ENCODE measurements at regions not wholly inside any gene's neighbourhood (a gene's known extent, or its start where the extent isn't known, plus 50 kb on each side); places are given as distances from the start of the nearest gene placed in this dataset.
"Not testable (repeated sequence)": the region's sequence is repeated elsewhere in the genome, so short reads cannot be mapped to it uniquely, and the experiment has no call there.

GRCh38 chr4:149077181-149077580 lies 635.0 kb upstream of the NR3C2 start:
- Mint-ChIP-seq H3K4me3 (no peak overlapping the region), H3K36me3 (ENCODE audit: low read depth) (no peaks in the 10 kb centered on the region), H3K9me3 (no peaks in the 10 kb centered on the region), H3K4me1 (ENCODE audit: low read depth) (no peaks in the 10 kb centered on the region), H3K27me3 (ENCODE audit: low read depth) (no peaks in the 10 kb centered on the region), H3K27ac (no peak overlapping the region)
- DNase-seq (ENCODE audit: low spot score) = no peak

- Mint-ChIP-seq H3K9me3 (no peaks in the 10 kb centered on the region), H3K4me3 (no peak overlapping the region), H3K27me3 (ENCODE audit: low read depth) (no peaks in the 10 kb centered on the region), H3K27ac (no peak overlapping the region), H3K36me3 (ENCODE audit: low read depth) (no peaks in the 10 kb centered on the region), H3K4me1 (ENCODE audit: low read depth) (no peaks in the 10 kb centered on the region)
- DNase-seq (ENCODE audit: low spot score) = no peak
Observed at GRCh38 chr4:149076401-149076800, 634.2 kb upstream of the NR3C2 start.

GRCh38 chr4:149072384-149072783 lies 630.2 kb upstream of the NR3C2 start:
- Mint-ChIP-seq H3K9me3 (no peaks in the 10 kb centered on the region), H3K27ac (no peak overlapping the region), H3K4me1 (ENCODE audit: low read depth) (no peaks in the 10 kb centered on the region), H3K4me3 (no peak overlapping the region), H3K36me3 (ENCODE audit: low read depth) (no peaks in the 10 kb centered on the region), H3K27me3 (ENCODE audit: low read depth) (no peaks in the 10 kb centered on the region)
- no peak for DNase-seq (ENCODE audit: low spot score)

DNA sequence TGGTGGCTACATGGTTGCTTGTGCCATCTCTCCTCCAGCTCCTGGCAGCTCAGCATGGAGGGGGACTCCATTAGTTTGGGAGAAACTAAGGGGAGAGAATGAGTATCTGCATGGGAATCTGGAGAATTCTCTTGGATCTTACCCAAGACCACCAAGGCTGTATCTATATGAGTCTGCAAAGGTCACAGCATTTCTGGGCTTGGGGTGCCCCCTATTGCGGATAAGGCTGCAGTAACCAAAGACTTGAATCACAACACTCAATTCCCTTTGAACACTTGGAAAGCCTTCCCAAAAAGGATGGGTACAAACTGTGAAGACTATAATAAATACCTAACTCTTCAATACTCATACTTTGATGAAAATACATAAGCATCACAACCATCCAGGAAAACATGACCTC lies 623.5 kb upstream of the NR3C2 start:
- DNase-seq (ENCODE audit: low spot score) = no peak
- no peaks in the 10 kb centered on the region for H3K36me3 Mint-ChIP-seq (ENCODE audit: low read depth)
- no peak overlapping the region for H3K4me3 Mint-ChIP-seq
- H3K4me1 Mint-ChIP-seq (ENCODE audit: low read depth) = no peaks in the 10 kb centered on the region
- no peaks in the 10 kb centered on the region for H3K9me3 Mint-ChIP-seq
- no peaks in the 10 kb centered on the region for H3K27me3 Mint-ChIP-seq (ENCODE audit: low read depth)
- H3K27ac Mint-ChIP-seq = no peak overlapping the region

DNA sequence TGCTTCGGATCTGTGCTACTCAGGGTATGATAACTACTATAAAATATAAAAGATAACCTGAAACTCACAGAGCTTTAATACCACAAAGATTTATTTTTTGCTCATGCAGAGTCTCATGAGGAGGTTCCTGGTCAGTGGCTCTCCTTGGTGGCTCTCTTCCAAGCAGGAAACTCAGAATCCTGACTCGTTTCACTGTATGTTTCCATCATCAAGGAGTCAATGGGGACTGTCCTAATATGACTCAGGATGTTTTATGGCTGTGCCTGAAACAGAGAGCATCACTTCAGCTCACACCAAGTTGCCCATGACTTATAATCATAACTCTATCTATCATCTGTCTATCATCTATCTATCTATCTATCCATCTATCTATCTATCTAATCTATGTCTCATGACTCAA lies 620.8 kb upstream of the NR3C2 start:
- DNase-seq (ENCODE audit: low spot score) = no peak
- no peaks in the 10 kb centered on the region for H3K4me1 Mint-ChIP-seq (ENCODE audit: low read depth)
- no peaks in the 10 kb centered on the region for H3K27me3 Mint-ChIP-seq (ENCODE audit: low read depth)
- H3K27ac Mint-ChIP-seq = no peak overlapping the region
- H3K4me3 Mint-ChIP-seq = no peak overlapping the region
- H3K9me3 Mint-ChIP-seq = no peaks in the 10 kb centered on the region
- no peaks in the 10 kb centered on the region for H3K36me3 Mint-ChIP-seq (ENCODE audit: low read depth)

DNA sequence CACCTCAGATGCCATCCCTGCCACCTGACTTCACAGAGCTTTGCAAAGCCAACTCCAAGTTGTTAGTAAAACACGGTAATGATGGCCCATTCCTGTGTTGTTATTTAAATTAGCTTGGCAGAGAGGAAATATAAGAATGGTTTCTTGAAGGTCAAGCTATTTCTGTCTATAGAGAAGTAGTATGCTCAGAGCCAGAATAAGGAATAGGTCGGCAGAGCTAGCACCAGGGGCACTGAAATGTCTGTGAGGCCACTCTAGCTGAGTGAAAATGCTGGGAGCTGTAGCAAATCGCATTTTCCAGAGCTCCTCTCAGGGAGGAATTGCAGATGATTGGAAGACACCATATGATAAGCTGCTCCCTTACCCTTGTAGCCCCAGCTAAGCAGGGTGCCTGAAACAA lies 615.4 kb upstream of the NR3C2 start:
- DNase-seq (ENCODE audit: low spot score) = no peak
- Mint-ChIP-seq H3K4me1 (ENCODE audit: low read depth) (no peaks in the 10 kb centered on the region), H3K27ac (no peak overlapping the region), H3K9me3 (no peaks in the 10 kb centered on the region), H3K36me3 (ENCODE audit: low read depth) (no peaks in the 10 kb centered on the region), H3K4me3 (no peak overlapping the region), H3K27me3 (ENCODE audit: low read depth) (no peaks in the 10 kb centered on the region)

GRCh38 chr4:149056615-149057014 lies 614.4 kb upstream of the NR3C2 start:
- DNase-seq (ENCODE audit: low spot score) = no peak

DNA sequence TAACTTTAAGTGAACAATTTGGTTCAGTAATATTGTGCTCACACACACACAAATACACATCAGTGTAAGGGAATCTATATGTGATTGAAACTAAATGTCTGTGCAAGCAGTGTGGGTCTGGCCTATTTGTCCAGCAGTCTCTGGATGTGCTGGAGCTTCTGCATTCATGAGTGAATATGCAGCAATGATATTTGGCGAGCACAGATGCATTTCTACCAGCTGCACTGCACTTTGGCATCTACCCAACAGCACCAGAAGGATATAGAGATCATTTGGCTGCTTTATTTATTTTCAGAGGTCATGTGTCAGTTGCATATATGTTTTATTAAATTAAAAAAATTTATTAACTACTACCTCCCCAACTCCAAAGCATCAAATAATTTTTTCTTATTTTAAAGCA lies 613.4 kb upstream of the NR3C2 start:
- no peak for DNase-seq (ENCODE audit: low spot score)
- H3K27me3 Mint-ChIP-seq (ENCODE audit: low read depth) = no peaks in the 10 kb centered on the region
- no peaks in the 10 kb centered on the region for H3K4me1 Mint-ChIP-seq (ENCODE audit: low read depth)
- H3K36me3 Mint-ChIP-seq (ENCODE audit: low read depth) = no peaks in the 10 kb centered on the region
- no peak overlapping the region for H3K27ac Mint-ChIP-seq
- no peak overlapping the region for H3K4me3 Mint-ChIP-seq
- H3K9me3 Mint-ChIP-seq = no peaks in the 10 kb centered on the region

More at GRCh38 chr4:149056615-149057014, 614.4 kb upstream of the NR3C2 start:
- Mint-ChIP-seq H3K36me3 (ENCODE audit: low read depth) (no peaks in the 10 kb centered on the region), H3K9me3 (no peaks in the 10 kb centered on the region), H3K27me3 (ENCODE audit: low read depth) (no peaks in the 10 kb centered on the region), H3K4me3 (no peak overlapping the region), H3K27ac (no peak overlapping the region), H3K4me1 (ENCODE audit: low read depth) (no peaks in the 10 kb centered on the region)

- DNase-seq (ENCODE audit: low spot score) = no peak
- no peak overlapping the region for H3K4me3 Mint-ChIP-seq
- no peaks in the 10 kb centered on the region for H3K9me3 Mint-ChIP-seq
- no peak overlapping the region for H3K27ac Mint-ChIP-seq
- H3K36me3 Mint-ChIP-seq (ENCODE audit: low read depth) = no peaks in the 10 kb centered on the region
- H3K27me3 Mint-ChIP-seq (ENCODE audit: low read depth) = no peaks in the 10 kb centered on the region
- H3K4me1 Mint-ChIP-seq (ENCODE audit: low read depth) = no peaks in the 10 kb centered on the region
Observed at GRCh38 chr4:149050840-149051239, 608.6 kb upstream of the NR3C2 start.

DNA sequence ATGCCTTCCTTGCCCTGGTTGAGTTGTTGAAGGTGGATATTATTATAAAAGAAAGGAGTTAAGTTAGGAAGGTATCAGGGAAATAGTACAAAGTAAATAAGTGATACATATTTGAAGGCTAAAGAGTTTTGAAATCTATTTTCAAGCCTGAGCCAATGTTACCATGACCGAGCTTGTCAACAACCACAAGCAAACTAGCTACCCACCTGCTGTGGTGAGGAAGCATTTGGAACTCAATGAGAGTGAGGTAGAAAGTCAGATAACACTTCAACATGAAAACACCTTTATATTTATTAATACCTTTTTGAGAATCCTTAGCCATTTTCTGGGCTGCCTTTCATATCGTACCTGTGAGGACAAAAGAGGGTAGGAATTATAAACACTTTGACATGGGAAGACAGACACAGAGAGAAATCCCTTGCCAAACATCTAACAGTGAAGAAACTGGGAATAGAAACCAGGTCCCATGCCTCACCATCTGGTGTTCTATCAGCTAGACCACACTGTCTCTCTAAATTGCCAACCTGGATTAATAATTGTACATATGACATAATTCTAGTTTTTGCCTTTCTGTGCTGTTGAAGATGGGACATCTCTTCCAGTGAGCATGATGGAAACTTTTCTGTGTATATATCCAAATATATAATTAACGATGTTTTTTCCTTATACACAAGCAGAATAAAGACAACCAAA lies 606.4 kb upstream of the NR3C2 start:
- no peaks in the 10 kb centered on the region for H3K4me1 Mint-ChIP-seq (ENCODE audit: low read depth)
- no peak overlapping the region for H3K27ac Mint-ChIP-seq
- no peak overlapping the region for H3K4me3 Mint-ChIP-seq
- H3K36me3 Mint-ChIP-seq (ENCODE audit: low read depth) = no peaks in the 10 kb centered on the region
- no peaks in the 10 kb centered on the region for H3K9me3 Mint-ChIP-seq
- H3K27me3 Mint-ChIP-seq (ENCODE audit: low read depth) = no peaks in the 10 kb centered on the region
- no peak for DNase-seq (ENCODE audit: low spot score)

DNA sequence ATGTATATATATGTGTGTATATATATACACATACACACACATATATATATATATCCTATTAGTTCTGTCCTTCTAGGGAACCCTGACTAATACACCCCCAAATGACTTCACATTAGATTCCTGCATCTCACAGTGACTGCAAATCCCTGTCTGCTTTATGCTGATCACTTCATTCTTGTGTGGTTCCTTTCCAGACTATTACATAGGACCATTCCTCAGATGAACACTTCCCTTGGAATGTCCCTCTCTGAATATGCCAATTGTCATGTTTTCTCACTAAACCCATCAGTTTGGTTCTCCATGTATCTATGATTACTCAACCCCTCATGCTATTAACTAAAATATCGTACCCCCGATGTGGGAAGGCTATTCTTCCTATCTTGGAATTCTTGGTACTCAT lies 605.2 kb upstream of the NR3C2 start:
- Mint-ChIP-seq H3K4me3 (no peak overlapping the region), H3K36me3 (ENCODE audit: low read depth) (no peaks in the 10 kb centered on the region), H3K4me1 (ENCODE audit: low read depth) (no peaks in the 10 kb centered on the region), H3K9me3 (no peaks in the 10 kb centered on the region), H3K27ac (no peak overlapping the region), H3K27me3 (ENCODE audit: low read depth) (no peaks in the 10 kb centered on the region)
- no peak for DNase-seq (ENCODE audit: low spot score)

GRCh38 chr4:149045731-149046130 lies 603.5 kb upstream of the NR3C2 start:
- DNase-seq (ENCODE audit: low spot score) = no peak
- Mint-ChIP-seq H3K27ac (no peak overlapping the region), H3K4me1 (ENCODE audit: low read depth) (no peaks in the 10 kb centered on the region), H3K27me3 (ENCODE audit: low read depth) (no peaks in the 10 kb centered on the region), H3K9me3 (no peaks in the 10 kb centered on the region), H3K36me3 (ENCODE audit: low read depth) (no peaks in the 10 kb centered on the region), H3K4me3 (no peak overlapping the region)

- not testable (repeated sequence) for DNase-seq (ENCODE audit: low spot score); H3K27me3 Mint-ChIP-seq (ENCODE audit: low read depth); H3K27ac Mint-ChIP-seq; H3K4me1 Mint-ChIP-seq (ENCODE audit: low read depth); H3K9me3 Mint-ChIP-seq; H3K36me3 Mint-ChIP-seq (ENCODE audit: low read depth); H3K4me3 Mint-ChIP-seq
Observed at GRCh38 chr4:149039786-149040185, 597.6 kb upstream of the NR3C2 start.

- Mint-ChIP-seq H3K36me3 (ENCODE audit: low read depth) (no peaks in the 10 kb centered on the region), H3K4me3 (no peak overlapping the region), H3K27ac (no peak overlapping the region), H3K9me3 (no peaks in the 10 kb centered on the region), H3K4me1 (ENCODE audit: low read depth) (no peaks in the 10 kb centered on the region), H3K27me3 (ENCODE audit: low read depth) (no peaks in the 10 kb centered on the region)
- DNase-seq (ENCODE audit: low spot score) = no peak
Observed at GRCh38 chr4:149031399-149031798, 589.2 kb upstream of the NR3C2 start.

DNA sequence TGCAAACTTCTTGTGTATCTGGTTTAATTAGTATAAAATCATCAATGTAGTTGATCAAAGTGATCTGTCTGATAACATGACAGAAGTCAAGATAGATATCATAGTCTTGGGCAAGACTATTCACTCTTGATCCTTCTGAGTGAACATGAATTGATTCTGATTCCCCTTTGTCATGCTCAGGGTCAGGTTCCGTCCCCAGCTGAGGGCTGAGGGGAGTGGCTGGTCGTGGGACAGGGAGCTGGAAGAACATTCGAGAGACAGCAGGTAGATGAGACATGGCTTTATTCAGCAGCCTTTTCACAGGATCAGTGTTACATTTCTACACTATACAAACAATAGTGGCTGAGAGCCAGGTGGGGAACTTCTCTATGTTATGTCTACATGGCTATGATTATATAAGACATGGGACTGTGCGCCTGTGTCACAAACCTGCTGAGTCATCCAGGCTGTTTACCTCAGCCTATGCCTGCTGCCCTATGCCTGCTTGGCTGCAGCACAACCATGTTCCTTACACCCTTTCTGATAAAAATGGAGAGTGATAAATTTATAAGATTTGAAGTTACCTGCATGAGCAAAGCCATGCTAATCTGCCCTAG lies 586.9 kb upstream of the NR3C2 start:
- H3K9me3 Mint-ChIP-seq = no peaks in the 10 kb centered on the region
- DNase-seq (ENCODE audit: low spot score) = no peak
- H3K4me1 Mint-ChIP-seq (ENCODE audit: low read depth) = no peaks in the 10 kb centered on the region
- H3K36me3 Mint-ChIP-seq (ENCODE audit: low read depth) = no peaks in the 10 kb centered on the region
- no peak overlapping the region for H3K4me3 Mint-ChIP-seq
- no peaks in the 10 kb centered on the region for H3K27me3 Mint-ChIP-seq (ENCODE audit: low read depth)
- no peak overlapping the region for H3K27ac Mint-ChIP-seq

All from T-helper 2 cell treated with Interferon-gamma antibody and Interleukin-4, amounts not matched to agents 5 μg/mL and 100 μg/mL, for 36 hours (primary cell).